DND-41 (cell line): ENCODE measurements at regions not wholly inside any gene's neighbourhood (a gene's known extent, or its start where the extent isn't known, plus 50 kb on each side); places are given as distances from the start of the nearest gene placed in this dataset.

Experiments used
- ATAC-seq: fragments of 200-7000 bp; cut with Tn5 transposase; 3 replicates; pipeline ENCODE4 v1.9.1; 2021; ENCODE audit warnings: low read depth; ENCODE audit not compliant: insufficient read depth
- DNase-seq: peaks from one replicate; pipeline ENCODE4 v3.0.0-alpha.2; 2020
- H2AFZ ChIP-seq: 2 replicates; pipeline ENCODE4 v1.6.0; 2012; ENCODE audit warnings: low read depth, low read length
- H3K27ac ChIP-seq: 2 replicates; pipeline ENCODE4 v1.5.1; 2012; ENCODE audit warnings: low read length, inconsistent platforms
- H3K27me3 ChIP-seq: fragments of 200-600 bp; sonication (generic); 2 replicates; pipeline ENCODE4 v1.6.0; 2012; ENCODE audit warnings: low read length, mild to moderate bottlenecking, inconsistent platforms; ENCODE audit not compliant: insufficient read depth, poor library complexity
- H3K36me3 ChIP-seq: 2 replicates; pipeline ENCODE4 v1.5.1; 2012; ENCODE audit warnings: low read length, inconsistent platforms; ENCODE audit not compliant: insufficient read depth
- H3K4me1 ChIP-seq: 2 replicates; pipeline ENCODE4 v1.5.1; 2012; ENCODE audit warnings: mild to moderate bottlenecking, low read length; ENCODE audit not compliant: insufficient read depth
- H3K4me2 ChIP-seq: 2 replicates; pipeline ENCODE4 v1.6.0; 2012; ENCODE audit warnings: mild to moderate bottlenecking, moderate library complexity, low read length, inconsistent platforms; ENCODE audit not compliant: insufficient read depth
- H3K4me3 ChIP-seq, 2 experiments: fragments of 200-600 bp in 1 of 2; shearing (Covaris generic) in 1 of 2; 2 replicates each; pipeline ENCODE4 v1.5.1; 2012 to 2016; ENCODE audit warnings: inconsistent platforms in 2 of 2, low read length in 2 of 2, mild to moderate bottlenecking in 2 of 2, low read depth in 1 of 2, moderate library complexity in 1 of 2
- H3K79me2 ChIP-seq: 2 replicates; pipeline ENCODE4 v1.6.0; 2012; ENCODE audit warnings: low read length, inconsistent platforms; ENCODE audit not compliant: insufficient read depth
- H3K9ac ChIP-seq: 2 replicates; pipeline ENCODE4 v1.6.0; 2012; ENCODE audit warnings: low read depth, mild to moderate bottlenecking, inconsistent platforms, low read length, moderate library complexity
- H3K9me3 ChIP-seq: 2 replicates; pipeline ENCODE4 v1.5.1; 2012; ENCODE audit warnings: low read length, moderate library complexity, mild to moderate bottlenecking, inconsistent platforms; ENCODE audit not compliant: insufficient read depth, severe bottlenecking
- H4K20me1 ChIP-seq: 2 replicates; pipeline ENCODE4 v1.6.0; 2012; ENCODE audit warnings: low read length; ENCODE audit not compliant: insufficient read depth
- CTCF ChIP-seq: IDR thresholded peaks from 2 replicates; pipeline ENCODE4 v1.5.1; 2012; ENCODE audit warnings: borderline replicate concordance, low read length, moderate library complexity, mild to moderate bottlenecking; ENCODE audit not compliant: poor library complexity, severe bottlenecking; ENCODE audit errors: extremely low read depth
- EZH2 ChIP-seq: IDR thresholded peaks from 3 replicates; pipeline ENCODE4 v1.6.1; 2012; ENCODE audit warnings: borderline replicate concordance, low read depth, mild to moderate bottlenecking, moderate library complexity, low read length, inconsistent platforms; ENCODE audit not compliant: severe bottlenecking

GRCh38 chr16:5668553-5668952, 571.0 kb upstream of the EEF2KMT start:
- Histone ChIP-seq H3K4me3 (no peak overlapping the region), H3K79me2 (no peaks in the 10 kb centered on the region), H3K4me1 (no peaks in the 10 kb centered on the region), H2AFZ (no peak overlapping the region), H4K20me1 (no peaks in the 10 kb centered on the region), H3K27me3 (no peaks in the 10 kb centered on the region), H3K4me2 (no peak overlapping the region), H3K9ac (no peak overlapping the region), H3K9me3 (no peaks in the 10 kb centered on the region), H3K36me3 (no peaks in the 10 kb centered on the region), H3K27ac (no peak overlapping the region)
- DNase-seq = no peak
- no peak for ATAC-seq
- TF ChIP-seq CTCF (no peak), EZH2 (no peak)

GRCh38 chr16:5665834-5666233, 568.2 kb upstream of the EEF2KMT start:
- H3K27ac ChIP-seq = no peak overlapping the region
- DNase-seq = no peak
- H3K36me3 ChIP-seq = no peaks in the 10 kb centered on the region
- no peaks in the 10 kb centered on the region for H3K27me3 ChIP-seq
- ATAC-seq = no peak
- H3K4me3 ChIP-seq = no peak overlapping the region
- H3K9me3 ChIP-seq = no peaks in the 10 kb centered on the region
- H2AFZ ChIP-seq = no peak overlapping the region
- TF ChIP-seq CTCF (no peak), EZH2 (no peak)
- H3K4me2 ChIP-seq = no peak overlapping the region
- H4K20me1 ChIP-seq = no peaks in the 10 kb centered on the region
- no peaks in the 10 kb centered on the region for H3K4me1 ChIP-seq
- H3K9ac ChIP-seq = no peak overlapping the region
- H3K79me2 ChIP-seq = no peaks in the 10 kb centered on the region

DNA sequence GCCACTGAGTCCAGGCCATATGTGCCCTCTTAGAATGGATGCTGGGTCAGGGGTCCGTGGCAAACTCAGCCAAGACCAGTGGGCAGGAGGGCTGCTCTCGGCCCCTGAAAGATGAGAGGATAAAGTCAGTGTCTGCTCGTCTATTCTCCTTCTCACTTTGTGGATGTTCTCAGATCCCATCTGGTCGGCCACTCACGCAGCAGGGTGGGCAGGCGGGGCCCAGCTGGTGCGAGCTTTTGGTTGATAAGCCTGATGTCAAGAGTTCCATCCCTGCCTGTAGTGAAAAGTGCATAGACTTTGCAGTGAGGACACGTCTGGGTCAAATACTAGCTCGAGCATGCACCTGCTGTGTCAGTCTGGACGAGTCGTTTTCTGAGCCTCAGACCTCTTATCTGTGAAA, 556.2 kb upstream of the EEF2KMT start:
- Histone ChIP-seq H3K9me3 (no peaks in the 10 kb centered on the region), H3K4me3 (no peak overlapping the region), H4K20me1 (no peaks in the 10 kb centered on the region), H3K4me2 (no peak overlapping the region), H3K27me3 (peaks cover 3% of the 10 kb centered on the region), H2AFZ (no peak overlapping the region), H3K4me1 (no peaks in the 10 kb centered on the region), H3K79me2 (no peaks in the 10 kb centered on the region), H3K36me3 (no peaks in the 10 kb centered on the region), H3K27ac (no peak overlapping the region), H3K9ac (no peak overlapping the region)
- DNase-seq = no peak
- no peak for ATAC-seq
- no peak for TF ChIP-seq EZH2
- TF ChIP-seq CTCF = no peak

DNA sequence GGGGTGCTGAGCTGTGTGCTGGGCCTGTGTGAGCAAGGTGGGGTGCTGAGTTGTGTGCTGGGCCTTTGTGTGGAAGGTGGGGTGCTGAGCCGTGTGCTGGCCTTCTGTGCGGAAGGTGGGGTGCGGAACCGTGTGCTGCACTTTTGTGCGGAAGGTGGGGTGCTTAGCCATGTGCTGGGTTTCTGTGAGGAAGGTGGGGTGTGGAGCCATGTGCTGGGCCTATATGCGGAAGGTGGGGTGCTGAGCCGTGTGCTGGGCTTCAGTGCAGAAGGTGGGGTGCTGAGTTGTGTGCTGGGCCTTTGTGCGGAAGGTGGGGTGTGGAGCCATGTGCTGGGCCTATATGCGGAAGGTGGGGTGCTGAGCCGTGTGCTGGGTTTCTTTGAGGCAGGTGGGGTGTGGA, 555.4 kb upstream of the EEF2KMT start:
- H3K4me2 ChIP-seq = no peak overlapping the region
- peaks cover 3% of the 10 kb centered on the region for H3K27me3 ChIP-seq
- H3K4me3 ChIP-seq = no peak overlapping the region
- no peak overlapping the region for H2AFZ ChIP-seq
- no peaks in the 10 kb centered on the region for H4K20me1 ChIP-seq
- H3K9ac ChIP-seq = no peak overlapping the region
- no peak for ATAC-seq
- no peaks in the 10 kb centered on the region for H3K4me1 ChIP-seq
- no peaks in the 10 kb centered on the region for H3K36me3 ChIP-seq
- no peak overlapping the region for H3K27ac ChIP-seq
- no peak for DNase-seq
- no peaks in the 10 kb centered on the region for H3K9me3 ChIP-seq
- no peaks in the 10 kb centered on the region for H3K79me2 ChIP-seq
- TF ChIP-seq EZH2 (no peak), CTCF (no peak)
